ENCODE measurements at regions not wholly inside any gene's neighbourhood (a gene's known extent, or its start where the extent isn't known, plus 50 kb on each side); places are given as distances from the start of the nearest gene placed in this dataset.
A peak's percentile ranks its signal among the peaks of the same experiment; 100 is the strongest.
"Not testable (repeated sequence)": the region's sequence is repeated elsewhere in the genome, so short reads cannot be mapped to it uniquely, and the experiment has no call there.

DNA sequence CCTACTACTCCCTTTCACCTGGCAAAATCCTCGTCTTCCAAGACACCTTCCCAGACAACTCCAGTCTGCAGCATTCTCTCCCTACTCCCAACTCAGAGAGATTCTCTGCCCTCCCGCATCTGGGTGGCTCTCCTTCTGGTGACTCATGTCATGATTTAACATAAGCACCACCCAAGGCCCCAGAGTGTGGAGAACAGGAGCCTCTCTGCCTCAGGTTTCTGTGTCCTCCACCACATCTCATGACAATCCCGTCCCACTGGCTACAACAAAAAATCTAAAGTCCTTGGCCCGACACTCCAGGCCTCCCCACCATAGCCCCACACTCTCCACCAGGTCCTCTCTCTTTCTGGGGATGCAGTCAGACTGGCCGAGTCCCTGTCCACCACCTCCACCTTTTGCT, 197.1 kb downstream of the BCL11A start:
- DNase-seq = no peak

- no peak for DNase-seq
Observed at GRCh38 chr2:60355849-60356261, 197.6 kb downstream of the BCL11A start.

- no peak for DNase-seq
Observed at GRCh38 chr2:60354713-60355112, 198.7 kb downstream of the BCL11A start.

DNA sequence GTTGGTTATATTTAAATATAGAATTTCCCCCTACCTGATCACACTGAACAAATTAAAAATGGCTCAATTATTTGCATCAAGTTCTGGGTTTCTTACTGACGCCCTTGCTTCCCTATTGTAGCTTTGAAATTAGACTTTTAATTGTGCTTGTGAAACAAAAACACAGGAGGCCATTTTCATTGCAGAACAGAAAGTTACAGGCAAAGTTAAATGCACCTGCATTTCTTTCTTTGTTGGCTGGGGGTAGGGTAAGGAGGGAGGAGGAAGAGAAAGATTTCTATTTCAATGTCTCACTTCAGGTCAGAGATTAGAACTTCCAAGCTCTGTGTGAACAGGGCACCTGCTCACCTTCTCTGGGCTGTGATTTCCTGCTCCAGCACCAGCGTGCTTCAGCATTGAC, 199.6 kb downstream of the BCL11A start:
- no peak for DNase-seq

DNA sequence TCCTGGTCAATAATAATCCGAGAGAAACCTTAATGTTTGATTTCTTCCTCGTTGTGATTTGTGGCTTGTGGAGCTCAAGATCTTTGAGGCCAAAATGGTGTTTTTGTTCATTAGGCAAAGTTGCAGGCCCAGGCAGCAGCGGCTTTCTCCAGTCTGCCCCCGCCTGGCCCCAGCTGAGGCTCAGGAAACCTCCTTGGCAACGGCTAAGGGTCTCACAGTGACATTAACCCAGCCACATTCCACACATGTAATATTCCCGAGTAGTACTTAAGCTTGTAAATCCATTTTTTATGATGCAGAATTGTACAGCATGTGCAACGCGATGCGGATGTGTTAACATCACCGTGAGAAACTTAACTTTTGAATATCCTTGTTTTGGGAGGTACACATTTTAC, 200.1 kb downstream of the BCL11A start:
- DNase-seq = no peak

- DNase-seq = peak in 1 of 2 donors; percentile 67
Observed at GRCh38 chr2:60352491-60353405, 200.7 kb downstream of the BCL11A start.

GRCh38 chr2:60351802-60352201, 201.7 kb downstream of the BCL11A start:
- DNase-seq = peak in 1 of 2 donors; percentile 28

DNA sequence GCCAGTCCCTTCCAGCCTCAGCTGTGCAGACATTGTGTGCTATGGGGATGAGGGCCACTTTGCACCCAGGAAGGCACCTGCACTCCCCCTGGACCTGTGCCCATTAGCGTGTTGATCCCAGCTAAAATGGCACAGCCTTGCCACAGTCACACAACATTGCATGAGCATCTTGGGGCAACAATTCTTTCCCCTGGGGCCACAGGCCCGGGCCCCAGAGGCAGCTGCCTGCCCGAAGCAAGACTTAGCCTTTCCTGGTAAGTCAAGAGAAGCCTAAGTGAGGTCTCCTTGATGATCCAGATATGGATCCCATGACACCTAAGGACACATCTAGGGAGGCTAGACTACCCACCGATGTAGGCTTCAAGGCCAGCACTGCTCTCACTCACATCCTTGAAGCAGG, 202.1 kb downstream of the BCL11A start:
- no peak for DNase-seq

GRCh38 chr2:60350791-60351190, 202.7 kb downstream of the BCL11A start:
- peak in 1 of 2 donors; percentile 54 for DNase-seq

- DNase-seq = no peak
Observed at GRCh38 chr2:60347781-60348180, 205.7 kb downstream of the BCL11A start.

DNA sequence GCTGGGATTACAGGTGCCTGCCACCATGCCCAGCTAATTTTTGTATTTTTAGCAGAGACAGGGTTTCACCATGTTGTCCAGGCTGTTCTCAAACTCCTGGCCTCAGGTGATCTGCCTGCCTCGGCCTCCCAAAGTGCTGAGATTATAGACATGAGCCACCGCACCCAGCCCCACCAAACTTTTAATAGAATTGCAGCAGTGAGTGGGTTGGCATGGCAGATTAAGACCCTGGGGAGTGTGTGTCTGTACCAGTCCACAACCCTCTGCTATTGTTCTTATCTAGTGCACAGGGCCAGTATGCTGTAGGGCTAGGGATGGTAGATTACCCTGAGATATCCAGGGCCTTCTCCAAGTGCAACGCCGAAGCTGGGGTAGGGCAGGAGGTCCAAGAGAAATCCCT, 211.0 kb downstream of the BCL11A start:
- not testable (repeated sequence) for DNase-seq

GRCh38 chr2:60341151-60341550, 212.3 kb downstream of the BCL11A start:
- no peak for DNase-seq

DNA sequence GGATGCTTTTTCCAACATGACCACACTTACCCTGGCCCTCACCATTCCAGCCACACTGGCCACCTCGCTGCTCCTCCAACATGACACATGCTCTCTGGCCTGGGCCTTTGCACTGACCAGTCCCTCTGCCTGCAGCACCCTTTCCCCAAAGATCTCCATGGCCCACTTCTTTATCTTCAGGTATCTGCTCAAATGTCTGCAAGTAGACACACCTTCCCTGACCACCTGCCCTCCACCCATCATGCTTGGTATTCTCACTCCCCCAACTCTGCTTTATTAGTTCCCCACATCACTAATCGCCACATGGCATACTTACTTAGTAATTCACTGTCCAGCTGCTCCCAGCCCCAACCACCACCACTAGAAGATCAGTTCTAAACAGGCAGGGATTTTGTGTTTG, 214.2 kb downstream of the BCL11A start:
- DNase-seq = no peak

DNA sequence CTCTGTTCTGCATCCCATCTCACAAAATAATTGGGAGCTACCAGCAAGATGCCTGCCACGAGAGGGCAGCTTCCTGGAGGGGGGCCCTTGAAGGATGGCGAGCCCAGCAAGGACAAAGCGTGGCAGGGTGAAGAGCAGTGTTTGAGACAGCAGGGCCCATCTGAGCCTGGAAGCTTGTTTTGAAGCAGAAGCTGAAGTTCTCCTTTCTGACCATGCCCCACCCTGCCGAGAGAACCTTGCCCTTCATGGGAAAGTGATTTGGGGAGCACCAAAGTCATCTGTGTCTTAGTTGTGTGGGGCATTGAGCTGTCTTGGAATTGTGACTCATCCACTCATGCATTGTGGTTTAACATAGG, 216.3 kb downstream of the BCL11A start:
- DNase-seq = peak; percentile 19 to 67

DNA sequence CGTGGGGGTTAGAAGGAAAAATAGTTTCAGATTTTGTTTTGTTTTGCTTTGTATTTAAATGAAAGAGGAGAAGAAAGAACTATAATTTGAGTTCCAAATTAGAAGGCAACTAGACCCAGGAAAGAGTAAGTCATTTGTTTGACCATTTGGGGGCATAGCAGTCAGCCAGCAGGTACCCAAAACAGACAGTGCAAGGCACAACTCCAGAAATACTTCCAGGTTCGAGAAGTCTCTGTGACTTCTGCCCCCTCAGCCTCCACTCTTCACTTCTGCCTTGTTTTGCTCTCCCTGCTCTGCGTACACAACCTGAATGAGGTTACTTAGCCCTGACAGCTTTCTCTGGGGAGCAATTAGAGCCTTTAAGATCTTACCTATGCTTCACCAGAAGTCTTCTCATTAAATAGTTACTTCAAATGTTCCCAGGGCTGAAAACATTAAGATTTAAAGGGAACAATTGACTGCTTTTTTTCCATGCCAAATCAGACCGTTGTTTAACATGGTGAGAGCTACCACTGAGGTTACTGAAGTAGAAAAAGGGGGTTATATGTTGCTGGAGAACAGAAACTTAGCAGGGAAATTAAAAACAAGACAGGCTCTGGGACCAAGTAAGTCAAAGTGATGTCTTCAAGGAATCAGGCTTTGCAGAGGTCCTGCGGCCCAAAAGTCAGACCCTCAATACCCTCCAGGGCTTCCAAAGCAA, 216.9 kb downstream of the BCL11A start:
- no peak for DNase-seq

DNA sequence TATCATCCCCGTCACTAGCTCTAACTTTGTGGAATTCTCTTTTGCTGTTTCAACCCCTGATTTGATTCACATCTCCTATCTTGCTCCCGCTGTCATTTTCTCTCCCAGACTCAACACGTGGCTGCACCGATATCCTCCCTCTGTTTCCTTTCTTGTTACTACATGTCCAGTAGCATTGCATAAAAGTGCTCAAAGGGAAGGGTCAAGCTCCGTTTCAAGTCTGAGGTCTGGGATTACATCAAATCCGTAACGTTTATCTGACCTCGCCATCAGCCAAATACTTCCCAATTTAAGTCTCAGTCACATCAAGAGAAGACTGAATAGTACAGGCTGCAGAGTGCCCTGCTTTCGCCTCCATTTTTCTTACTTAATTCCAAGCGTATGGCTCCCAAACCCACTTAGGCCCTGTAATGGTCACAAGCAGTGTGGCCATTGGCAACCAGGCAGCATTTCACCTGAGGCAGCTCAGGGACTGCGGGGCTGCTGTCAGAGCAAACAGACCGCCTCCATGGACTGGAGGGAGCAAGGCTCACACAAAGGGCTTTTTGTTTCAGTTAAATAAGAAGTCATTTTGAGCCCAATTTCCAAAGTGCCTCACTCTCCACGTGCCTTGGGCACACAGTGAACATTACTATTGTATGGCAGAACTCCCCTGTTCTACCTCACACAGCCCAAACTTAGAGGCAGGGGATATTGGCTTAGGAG, 217.8 kb downstream of the BCL11A start:
- DNase-seq = no peak

GRCh38 chr2:60334610-60335009, 218.8 kb downstream of the BCL11A start:
- no peak for DNase-seq

DNA sequence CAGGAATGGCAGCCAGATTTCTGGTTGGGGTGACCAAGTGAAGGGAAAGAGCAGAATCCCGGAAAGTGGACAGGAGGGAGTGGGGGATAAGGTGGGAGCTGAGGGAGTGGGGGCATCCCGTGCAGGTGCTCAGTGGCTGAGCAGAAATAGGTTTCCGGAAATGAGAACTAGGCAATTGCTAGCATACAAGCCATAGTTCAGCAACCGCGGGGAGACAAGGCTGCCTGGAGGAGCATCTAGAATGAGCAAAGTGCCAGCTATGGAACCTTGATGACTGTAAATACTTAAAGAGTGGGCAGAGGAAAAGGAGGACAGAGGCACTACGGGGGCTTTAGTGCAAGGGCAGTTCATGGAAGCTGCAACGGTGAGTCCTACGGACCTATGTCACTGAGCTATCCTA, 220.2 kb downstream of the BCL11A start:
- DNase-seq = no peak

DNA sequence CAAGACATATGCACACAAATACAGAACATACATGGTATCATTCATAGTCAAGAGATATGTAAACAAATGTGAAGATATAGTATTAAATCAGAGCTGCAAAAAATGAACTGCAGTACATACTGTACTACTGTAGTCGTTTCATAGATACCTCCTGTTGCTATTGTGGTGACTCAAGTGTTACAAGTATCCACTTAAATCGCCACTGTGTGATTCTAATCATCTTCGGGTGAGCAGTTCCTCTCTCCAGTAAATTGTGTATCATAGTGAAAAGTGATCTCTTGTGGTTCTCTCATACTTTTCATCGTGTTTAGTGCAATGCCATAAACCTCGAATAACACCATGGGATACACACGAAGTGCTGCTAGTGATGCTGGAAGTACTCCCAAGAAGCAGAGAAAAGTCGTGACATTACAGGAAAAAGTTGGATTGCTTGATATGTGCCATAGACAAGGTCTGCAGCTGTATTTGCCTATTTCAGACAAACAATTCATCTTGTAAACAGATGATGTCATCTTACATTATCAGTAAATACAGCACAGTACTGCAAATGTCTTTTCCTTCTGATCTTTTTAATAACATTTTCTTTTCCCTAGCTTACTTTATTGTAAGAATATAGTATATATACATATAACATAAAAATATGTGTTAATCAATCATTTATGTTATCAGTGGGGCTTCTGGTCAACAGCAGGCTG, 222.2 kb downstream of the BCL11A start:
- DNase-seq = no peak

DNA sequence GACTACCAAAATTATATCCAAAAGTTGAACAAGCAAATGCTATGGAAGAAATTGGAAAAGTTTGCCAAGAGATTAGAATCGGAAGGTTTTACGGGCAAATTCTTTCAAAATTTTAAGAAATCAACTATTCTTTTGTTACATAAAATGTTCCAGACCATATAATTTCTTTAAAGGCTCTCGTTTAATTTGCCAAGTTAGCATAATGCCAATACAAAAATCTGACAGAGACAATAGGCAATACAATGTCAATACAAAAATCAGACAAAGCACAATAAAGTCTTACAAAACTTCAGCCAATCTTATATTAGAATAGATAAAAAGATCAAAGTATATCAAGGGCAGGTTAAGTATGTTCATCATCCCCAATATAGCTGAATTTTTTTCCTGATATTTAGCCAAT, 224.2 kb downstream of the BCL11A start:
- DNase-seq = no peak

DNA sequence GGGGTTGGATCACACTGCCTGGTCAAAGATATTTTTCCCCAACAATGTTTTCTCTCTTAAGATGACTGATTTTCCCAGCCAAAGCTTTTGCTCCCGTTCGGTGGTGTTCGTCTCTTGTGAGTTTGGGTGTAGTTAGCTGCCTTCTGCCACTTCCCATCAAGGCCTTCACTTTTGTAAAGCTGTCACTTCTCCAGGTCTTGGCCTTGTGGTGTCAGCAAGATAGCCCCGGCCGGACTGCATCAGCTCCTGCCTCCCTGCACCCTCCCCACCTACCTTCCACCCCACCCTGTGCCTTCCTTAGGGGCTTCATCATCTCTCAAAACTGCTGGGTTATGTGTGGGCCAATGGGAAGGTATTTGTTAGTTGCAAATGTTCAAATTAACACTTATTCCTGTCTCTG, 228.9 kb downstream of the BCL11A start:
- no peak for DNase-seq

- DNase-seq = no peak
Observed at GRCh38 chr2:60321816-60322215, 231.6 kb downstream of the BCL11A start.

DNA sequence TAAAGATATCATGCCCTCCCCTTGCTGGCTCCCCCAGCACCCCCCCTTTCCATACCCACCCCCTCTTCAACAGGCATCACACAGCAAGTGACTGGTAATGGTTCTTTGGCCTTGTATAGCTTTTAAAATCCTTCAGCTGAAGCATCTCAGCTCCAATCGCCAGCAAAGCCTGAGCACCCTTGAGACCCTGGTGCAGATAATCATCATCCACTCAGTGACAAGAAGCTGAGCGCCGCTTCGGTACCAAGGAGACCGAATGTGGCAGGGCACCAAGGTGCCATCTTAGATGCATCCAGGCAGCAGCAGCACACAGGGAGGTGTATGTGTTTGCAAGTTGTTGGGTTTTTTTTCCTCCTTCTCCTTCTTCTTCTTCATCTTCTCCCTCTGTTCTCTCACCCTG, 232.7 kb downstream of the BCL11A start:
- DNase-seq = no peak
